GM19239 (cell line): ENCODE measurements at regions not wholly inside any gene's neighbourhood (a gene's known extent, or its start where the extent isn't known, plus 50 kb on each side); places are given as distances from the start of the nearest gene placed in this dataset.
"Not testable (repeated sequence)": the region's sequence is repeated elsewhere in the genome, so short reads cannot be mapped to it uniquely, and the experiment has no call there.

ENCODE experiments used
- DNase-seq: peaks from one replicate; pipeline ENCODE4 v3.0.0; 2011; ENCODE audit warnings: low spot score; ENCODE audit not compliant: insufficient read length
- FAIRE-seq: peaks from 2 replicates; lab custom pipeline; 2011; peaks lifted over from hg19 to GRCh38; lab: Jason Lieb, UNC

DNA sequence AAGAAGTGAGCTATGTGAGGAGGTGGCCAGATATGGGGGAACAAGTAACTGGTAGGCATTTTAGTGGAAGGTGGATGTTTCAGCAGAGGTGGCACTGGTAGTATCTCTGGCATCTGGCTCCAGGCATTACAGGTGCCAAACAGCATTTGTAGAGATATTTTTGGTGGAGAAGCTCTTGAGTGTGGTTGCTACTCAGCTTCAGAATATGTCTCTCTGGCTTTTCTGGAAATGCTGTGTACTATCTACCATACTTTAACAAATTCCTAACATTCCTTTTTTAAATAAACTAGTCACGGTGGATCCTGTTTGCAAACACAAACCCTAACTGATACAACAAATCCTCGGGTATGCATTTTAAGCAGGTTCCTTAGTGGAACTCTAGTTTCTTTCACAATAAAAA, 128.0 kb downstream of the BARX2 start:
- FAIRE-seq (no peak), DNase-seq (no peak)

DNA sequence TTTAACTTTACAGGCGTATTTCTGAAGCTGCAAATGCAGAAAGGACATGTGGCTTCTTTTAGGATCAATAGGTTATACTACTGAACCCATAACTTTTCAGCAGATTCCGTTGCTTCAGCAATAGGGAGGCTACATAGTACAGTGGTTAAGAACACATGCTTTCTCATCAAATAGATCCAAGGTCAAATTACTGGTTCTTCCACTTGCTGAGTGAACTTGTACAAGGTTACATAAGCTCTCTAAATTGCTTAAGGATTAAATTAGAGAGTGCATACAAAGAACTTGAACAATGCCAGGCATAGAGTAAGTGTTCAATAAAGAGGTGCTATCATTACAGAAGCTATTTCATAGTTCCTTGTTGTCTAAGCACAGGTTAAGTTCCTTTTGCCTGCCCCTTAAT, 129.6 kb downstream of the BARX2 start:
- FAIRE-seq (no peak), DNase-seq (no peak)

DNA sequence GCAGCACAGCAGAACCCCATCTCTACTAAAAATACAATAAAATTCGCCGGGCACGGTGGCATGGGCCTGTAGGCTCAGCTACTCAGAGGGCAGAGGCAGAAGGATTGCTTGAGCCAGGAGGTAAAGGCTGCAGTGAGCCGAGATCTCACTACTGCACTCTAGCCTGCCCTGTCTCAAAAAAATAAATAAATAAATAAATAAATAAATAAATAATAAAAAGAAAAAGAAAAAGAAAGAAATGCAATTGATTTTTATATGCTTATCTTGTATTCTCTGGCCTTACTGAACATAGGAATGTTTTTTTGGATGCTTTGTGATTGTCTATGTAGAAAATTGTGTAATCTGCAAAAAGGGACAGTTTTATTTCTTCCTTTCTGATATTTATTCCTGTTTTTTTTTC, 132.5 kb downstream of the BARX2 start:
- DNase-seq (no peak), FAIRE-seq (no peak)

DNA sequence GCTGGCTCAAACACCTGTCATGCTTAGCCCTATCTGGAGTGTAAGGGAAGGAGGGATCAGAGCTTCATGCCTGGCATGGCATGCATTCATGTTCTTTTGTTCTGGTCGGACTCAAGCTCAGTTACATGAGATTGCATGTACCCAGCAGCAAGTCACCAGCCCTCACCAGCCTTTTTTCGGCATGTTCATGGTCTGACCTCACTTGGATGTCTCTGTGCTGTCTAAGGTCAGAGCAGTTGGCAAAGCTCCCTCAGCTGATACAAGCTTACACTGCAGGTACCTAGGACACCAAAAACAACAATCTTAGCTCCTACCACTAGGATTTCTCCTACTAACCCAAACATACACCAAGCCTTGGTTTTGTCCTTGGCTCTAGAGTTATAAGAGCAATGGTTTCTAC, 152.6 kb downstream of the BARX2 start:
- FAIRE-seq (no peak), DNase-seq (no peak)

DNA sequence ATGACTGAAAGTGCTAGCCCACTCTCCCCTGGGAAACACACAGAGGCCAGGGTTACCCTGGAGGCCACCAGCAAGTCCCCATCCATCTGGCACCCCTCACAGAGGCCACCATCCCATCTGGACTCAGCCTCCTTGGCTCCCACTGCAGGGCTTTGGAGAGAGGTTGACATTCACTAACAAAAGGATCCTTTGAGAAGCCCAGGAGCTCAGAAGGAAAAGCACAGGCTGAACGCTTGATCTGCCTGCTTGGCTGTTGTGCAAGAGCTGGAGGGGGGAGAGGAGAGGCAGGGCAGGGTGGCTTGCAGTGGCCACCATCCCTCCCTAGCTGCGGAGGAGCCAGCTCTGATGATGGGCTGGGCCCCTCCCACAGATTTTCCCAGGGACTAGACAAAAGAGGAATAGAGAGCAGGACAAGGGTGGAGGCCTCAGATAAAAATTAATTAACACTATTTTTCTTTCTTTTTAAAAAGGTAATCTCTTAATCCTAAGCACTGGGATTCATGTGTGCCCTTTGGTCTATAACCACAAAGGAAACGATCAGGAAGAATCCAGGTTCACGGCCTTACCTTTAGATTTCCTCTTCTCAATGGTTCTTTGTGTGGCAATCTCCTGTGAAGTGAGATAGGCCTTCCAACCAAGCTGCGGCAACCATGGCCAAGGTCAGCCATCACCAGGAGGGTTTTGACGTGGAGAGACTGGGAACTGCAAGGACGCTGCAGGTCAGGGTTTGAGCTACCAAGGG, 154.7 kb downstream of the BARX2 start:
- FAIRE-seq (no peak), DNase-seq (no peak)

DNA sequence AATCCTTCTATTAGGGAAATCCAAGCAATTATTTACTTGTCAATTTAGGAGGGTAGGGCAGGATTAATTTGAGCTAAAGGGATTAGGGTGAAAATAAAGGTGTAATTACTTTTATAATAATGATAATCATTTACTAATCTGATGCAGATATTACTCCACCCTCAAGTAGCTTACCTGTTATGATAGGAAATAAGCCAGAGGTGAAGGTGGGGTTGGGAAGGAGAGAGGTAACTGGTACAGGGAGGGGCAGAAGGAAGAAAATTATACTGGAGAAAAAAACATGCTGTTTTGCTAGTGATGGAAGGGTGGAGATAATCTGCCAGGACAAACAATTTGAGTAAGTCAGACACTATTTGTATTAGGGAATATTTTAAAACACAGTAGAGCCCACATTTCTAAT, 157.7 kb downstream of the BARX2 start:
- FAIRE-seq (no peak), DNase-seq (no peak)

DNA sequence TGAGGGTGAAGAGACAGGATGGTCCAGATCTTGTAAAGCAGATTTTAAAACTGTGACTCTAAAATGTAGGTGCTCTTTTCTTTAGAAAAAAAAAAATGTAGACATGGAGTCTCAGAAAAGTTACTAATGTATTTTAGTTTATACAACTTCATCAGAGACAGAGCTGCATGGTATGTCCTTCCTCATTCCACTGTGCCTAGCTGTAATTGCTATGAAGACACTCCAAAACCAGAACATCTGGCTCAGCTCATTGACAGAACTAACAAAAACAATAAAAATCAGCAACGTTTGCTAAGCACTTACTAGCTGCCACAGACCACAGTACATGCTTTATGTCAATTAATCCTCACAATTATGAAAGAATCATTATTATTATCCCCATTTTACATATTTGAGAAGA, 160.7 kb downstream of the BARX2 start:
- no peak for DNase-seq
- FAIRE-seq = no peak

DNA sequence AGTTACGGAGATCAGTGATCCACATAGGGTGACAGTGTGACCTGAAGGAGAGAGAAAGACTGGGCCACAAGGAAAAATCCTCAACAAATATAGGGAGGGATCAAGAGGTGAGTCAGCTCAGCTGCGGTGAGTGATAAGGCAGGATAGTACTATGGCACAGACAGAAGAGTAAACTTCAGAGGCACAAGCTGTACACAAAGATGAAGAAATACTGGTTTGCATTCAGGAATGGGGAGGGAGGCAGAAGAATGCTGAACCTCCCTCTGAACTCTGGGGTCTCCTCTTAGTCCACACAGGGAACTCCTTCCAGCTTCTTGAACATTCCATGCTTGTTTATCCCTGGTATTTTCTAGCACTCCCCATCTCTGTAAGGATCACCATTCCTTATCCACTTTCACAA, 162.7 kb downstream of the BARX2 start:
- no peak for DNase-seq
- FAIRE-seq = no peak

DNA sequence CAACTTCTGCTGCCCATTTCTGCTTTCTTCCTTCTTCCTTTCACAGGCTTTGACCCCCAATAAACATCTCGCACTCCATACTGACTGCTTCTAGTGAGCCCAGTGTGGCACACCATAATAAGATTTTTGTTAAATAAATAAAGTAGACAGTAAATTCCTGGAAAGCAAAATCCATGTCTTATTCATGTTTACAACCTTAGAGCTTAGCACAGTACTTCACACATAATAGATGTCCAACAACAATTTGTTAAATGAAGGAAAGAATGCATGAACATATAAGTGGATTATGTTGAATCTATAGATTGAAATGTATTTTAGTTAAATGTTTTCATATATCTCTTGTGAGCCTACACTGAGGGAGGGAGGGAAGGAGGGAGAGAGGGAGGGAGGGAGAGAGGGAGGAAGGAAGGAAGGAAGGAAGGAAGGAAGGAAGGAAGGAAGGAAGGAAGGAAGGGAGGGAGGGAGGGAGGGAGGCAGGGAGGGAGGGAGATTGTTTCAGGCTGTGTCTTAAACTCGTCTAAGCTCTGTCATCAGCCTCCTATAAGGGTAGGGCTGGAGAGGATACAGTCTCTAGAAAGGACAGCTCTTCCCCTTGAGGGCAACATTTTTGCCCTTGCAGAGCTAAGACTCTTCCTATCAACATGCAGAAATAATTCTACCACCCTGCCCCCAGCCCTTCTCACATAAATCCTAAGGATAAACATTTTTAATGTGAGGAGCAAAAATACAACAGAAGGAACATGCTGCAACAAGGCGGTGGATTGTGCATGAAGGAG, 168.1 kb downstream of the BARX2 start:
- DNase-seq (no peak), FAIRE-seq (no peak)

DNA sequence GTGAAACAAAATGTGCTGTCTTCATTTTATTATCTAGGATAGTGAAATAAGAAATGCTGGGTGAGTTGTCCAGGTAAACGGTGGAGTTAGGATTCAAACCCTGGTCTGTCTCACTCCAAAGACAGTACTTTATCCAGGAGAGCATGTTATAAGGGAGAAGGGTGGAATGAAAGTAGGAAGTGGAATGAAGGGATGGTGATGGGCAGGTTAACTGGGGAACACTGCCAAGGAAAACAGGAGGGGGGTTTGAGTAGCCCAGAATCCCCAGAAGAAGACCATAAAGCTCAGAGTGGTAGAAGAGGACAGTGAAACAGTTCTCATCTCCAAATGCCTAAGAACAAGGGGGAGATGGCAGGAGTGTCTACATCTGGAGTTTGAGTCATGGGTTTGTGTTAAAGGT, 169.0 kb downstream of the BARX2 start:
- no peak for FAIRE-seq
- no peak for DNase-seq

DNA sequence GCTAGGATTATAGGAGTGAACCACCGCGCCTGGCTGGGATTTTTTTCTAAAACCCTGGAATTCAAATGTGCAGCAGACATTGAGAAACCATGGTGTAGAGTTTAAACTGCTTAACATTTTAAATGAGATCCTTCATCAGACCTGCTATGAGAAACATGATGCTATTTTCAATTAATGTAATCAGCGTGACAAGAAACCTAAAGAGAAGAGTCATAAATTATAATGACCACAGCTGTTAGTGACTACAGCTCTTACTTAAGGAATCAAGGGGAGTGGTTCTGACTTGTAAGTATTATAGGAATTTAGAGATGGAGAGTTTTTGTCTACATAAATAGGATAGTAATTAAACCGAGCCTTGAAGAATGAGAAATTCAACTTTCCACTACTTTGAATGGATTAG, 170.6 kb downstream of the BARX2 start:
- DNase-seq (no peak), FAIRE-seq (no peak)

DNA sequence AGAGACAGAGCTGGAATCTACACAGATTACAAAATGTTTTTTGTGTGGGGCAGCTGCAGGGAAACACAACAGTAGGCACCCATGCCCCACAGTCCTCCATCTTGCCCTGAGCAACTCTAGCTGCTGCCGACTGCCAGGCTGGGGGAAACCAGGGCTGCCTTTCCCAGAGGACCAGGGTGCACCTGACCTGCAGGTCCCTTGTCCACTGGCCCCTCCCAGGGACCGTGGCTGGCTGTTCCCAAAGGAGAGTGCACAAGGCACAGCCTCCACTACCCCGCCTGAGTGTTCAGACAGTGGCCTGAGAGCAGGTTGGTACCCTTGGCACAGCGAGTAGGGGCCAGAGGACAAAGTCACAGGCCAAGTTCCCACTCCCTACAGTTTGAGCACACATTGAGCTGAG, 181.8 kb downstream of the BARX2 start:
- DNase-seq (no peak), FAIRE-seq (no peak)

DNA sequence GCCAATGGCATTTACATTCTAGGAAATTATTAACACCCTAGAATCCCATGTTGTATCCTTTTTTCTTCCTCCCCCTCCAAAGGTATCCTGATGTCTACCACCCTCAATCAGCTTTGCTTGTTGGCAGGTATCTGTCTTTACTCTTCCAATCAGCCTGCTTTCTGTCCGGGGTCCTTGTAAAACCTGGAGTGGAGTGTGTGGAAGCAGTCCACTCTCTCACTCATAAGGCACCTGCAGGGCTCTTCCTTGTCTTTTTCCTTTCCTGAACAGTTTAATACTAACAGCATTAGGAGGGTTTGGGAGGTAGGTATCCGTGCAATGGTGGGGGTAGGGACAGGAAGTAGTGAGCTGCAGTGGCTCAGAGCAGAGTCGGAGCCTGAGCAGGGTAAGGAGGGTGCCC, 193.4 kb downstream of the BARX2 start:
- no peak for FAIRE-seq

DNA sequence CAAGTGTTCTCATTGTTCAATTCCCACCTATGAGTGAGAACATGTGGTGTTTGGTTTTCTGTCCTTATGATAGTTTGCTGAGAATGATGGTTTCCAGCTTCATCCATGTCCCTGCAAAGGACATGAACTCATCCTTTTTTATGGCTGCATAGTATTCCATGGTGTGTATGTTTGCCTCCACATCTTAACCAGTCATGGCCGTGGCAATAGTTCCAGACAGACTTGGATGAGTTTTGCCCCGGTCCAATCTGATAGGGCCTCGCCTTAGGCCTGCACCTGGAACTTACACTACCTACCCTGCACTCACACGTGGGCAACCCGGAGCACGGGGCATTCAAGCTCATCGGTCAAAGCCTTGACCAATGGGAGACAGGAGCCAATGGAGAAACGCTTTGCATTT, 197.0 kb downstream of the BARX2 start:
- not testable (repeated sequence) for DNase-seq, FAIRE-seq

More for the DNA sequence above, 193.4 kb downstream of the BARX2 start:
- DNase-seq = no peak

DNA sequence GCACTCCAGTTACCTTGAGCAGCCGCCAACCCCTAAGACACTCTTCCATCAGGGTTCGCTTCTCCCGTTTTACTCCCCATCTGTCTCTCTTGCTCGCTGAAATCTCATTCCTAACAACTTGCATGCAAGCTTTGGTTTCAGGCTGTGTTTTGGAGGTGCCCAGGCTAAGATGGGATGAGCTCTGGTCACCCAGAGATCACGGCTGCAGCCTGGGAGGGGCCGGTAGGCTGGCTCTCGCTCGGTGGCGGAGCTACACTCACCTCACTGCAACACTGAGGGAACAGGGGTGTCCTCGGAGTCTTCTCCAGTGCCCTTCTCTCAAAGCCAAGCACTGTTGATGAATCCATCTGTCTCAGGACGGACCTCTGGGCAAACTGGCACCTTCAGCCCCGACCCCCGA, 197.5 kb downstream of the BARX2 start:
- no peak for DNase-seq
- FAIRE-seq = no peak

DNA sequence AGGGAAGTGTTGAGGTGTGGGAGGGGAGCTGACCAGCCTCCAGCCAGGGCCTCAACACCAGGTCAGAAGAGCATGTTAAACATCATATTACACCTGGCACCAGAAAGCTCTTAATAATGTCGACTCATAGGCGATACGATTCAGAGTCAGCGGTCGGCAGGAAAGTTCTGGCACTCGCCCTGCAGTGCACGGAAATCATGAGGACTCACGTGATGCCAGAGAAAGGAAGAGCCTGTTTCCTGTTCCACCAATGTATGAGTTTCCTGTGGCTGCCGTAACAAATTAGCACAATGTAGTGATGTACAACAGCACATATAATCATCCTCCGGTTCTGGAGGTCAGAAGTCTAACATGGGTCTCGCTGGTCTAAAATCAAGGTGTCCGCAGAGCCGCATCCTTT, 198.8 kb downstream of the BARX2 start:
- no peak for DNase-seq

DNA sequence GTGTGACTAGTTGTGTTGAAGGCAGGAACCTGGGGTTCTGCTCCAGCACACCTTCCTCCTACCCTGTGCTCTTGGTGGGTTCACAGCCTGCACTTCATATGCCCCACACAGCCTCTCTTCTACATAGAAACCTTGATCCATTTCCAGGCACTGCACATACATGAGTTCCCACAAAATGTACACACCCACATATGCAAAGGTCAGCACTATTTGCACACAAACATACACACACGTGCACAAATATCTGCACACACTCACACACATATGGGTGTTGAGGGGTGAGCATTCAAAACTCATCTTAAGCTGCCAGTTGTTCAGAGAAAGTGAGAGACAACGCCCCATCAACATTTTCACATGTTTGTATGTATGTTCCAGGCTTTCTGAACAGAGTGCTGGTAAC, 201.0 kb downstream of the BARX2 start:
- DNase-seq (no peak), FAIRE-seq (no peak)

More for the DNA sequence above, 198.8 kb downstream of the BARX2 start:
- no peak for FAIRE-seq

DNA sequence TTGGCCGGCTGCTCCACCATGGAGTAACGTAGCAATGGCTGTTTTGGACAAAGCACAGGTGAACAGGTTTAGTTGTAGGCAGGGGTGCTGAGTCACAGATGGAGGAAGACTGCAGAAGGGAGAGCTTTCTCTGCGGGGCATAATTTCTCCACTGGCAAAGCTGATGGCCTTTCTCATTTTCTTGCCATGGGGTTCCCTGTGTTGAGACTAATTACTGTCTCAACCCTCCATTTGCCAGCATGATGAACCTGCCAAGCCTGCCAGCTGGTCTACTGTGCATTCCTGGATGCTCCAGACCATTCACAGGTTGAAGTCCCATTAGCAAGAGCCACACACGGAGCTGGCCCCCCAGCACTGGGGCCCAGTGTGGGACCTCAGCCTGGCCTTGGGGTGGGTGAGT, 202.4 kb downstream of the BARX2 start:
- FAIRE-seq = no peak
- no peak for DNase-seq

DNA sequence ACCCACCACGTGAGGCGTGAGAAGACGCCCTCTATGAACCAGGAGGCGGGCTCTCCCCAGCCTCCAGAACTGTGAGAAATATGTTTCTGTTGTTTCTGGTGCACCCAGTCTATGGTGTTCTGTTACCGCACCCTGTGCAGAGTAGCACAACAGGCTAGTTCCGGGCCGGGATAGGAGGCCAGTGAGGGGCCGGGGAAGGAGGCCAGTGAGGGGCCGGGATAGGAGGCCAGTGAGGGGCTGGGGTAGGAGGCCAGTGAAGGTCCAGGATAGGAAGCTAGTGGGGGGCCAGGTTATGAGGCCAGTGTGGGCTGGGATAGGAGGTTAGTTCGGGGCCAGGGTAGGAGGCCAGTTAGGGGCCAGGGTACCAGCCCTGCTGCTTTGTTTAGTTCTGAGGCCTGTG, 204.6 kb downstream of the BARX2 start:
- DNase-seq = no peak
- no peak for FAIRE-seq

DNA sequence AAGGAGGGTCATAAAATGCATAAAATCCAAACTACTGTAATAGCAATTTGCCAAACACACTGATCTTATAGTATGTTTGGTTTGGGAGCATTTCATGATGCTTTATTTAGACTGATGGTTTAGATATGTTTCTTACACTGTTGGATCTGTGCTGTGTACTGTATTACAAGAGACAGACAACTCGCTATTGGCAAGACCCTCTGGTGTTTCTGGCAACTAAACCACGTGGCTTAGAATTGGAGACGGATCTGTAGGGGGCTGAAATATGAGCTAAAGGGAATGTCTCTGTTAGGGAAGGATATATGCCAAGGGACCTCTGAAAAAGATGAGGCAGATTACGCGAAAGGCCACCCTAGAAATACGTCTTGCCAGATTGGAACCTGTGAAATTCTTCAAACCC, 208.7 kb downstream of the BARX2 start:
- FAIRE-seq = no peak
- DNase-seq = no peak

DNA sequence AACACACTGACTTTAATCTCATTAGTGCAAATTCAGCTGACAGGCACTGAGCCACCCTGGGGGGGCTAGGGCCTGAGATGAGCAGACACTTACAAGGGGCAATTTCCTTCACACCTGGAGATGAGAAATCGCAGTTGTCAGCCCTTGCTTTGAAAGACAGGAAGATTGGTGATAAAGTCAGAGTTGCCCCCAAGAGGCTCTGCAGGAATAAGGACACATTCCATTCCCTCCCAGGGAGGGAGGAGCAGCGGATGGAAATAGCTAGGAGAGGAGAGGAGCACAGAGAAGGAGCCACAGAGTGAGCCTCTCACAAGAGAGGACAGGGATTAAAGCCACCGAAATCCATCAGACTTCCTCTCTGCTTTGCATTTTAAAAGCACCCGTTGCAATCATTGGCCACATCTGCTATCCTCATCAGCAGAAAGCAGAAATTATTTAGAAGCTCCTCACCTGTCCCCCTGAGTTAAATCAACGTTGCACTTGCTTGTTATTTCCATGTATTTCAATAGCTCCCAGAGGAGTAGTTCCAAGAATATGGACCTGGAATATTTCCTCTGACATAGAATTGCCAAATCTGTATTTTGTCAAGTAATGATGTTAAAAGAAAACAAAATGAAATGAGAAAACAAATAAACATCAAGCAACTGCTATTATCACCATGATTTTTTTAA, 213.7 kb downstream of the BARX2 start:
- DNase-seq = no peak
- no peak for FAIRE-seq
